Hematopoietic multipotent progenitor cell treated with erythropoietin and hydrocortisone succinate and interleukin-3 and kit ligand, for 6 days (in vitro differentiated cells): ENCODE measurements at regions not wholly inside any gene's neighbourhood (a gene's known extent, or its start where the extent isn't known, plus 50 kb on each side); places are given as distances from the start of the nearest gene placed in this dataset.
"Not testable (repeated sequence)": the region's sequence is repeated elsewhere in the genome, so short reads cannot be mapped to it uniquely, and the experiment has no call there.

ENCODE experiments used
- DNase-seq: peaks from one replicate; pipeline ENCODE4 v3.0.0-alpha.2; 2015

- no peak for DNase-seq
These were observed 422.2 kb upstream of the SGO1 start for GRCh38 chr3:20608054-20608738.

GRCh38 chr3:20604659-20605058 is 418.7 kb upstream of the SGO1 start:
- no peak for DNase-seq

GRCh38 chr3:20589275-20589674 is 403.3 kb upstream of the SGO1 start:
- no peak for DNase-seq

- DNase-seq, result no peak
These were observed 402.8 kb upstream of the SGO1 start for GRCh38 chr3:20588781-20589180.

- no peak for DNase-seq
These were observed 397.6 kb upstream of the SGO1 start for GRCh38 chr3:20583648-20584047.

GRCh38 chr3:20576228-20576627 is 390.2 kb upstream of the SGO1 start:
- no peak for DNase-seq

GRCh38 chr3:20575146-20575545 is 389.1 kb upstream of the SGO1 start:
- no peak for DNase-seq

GRCh38 chr3:20574746-20575145 is 388.7 kb upstream of the SGO1 start:
- no peak for DNase-seq

GRCh38 chr3:20573175-20573574 is 387.2 kb upstream of the SGO1 start:
- DNase-seq, result no peak

- DNase-seq, result no peak
These were observed 386.5 kb upstream of the SGO1 start for GRCh38 chr3:20572473-20572872.

GRCh38 chr3:20569310-20569709 is 383.3 kb upstream of the SGO1 start:
- no peak for DNase-seq

GRCh38 chr3:20564966-20565365 is 379.0 kb upstream of the SGO1 start:
- DNase-seq, result no peak

GRCh38 chr3:20563985-20564384 is 378.0 kb upstream of the SGO1 start:
- no peak for DNase-seq

- no peak for DNase-seq
These were observed 377.2 kb upstream of the SGO1 start for GRCh38 chr3:20563251-20563650.

GRCh38 chr3:20561166-20561565 is 375.2 kb upstream of the SGO1 start:
- no peak for DNase-seq

- DNase-seq, result not testable (repeated sequence)
These were observed 374.4 kb upstream of the SGO1 start for GRCh38 chr3:20560446-20560845.

- DNase-seq, result no peak
These were observed 372.2 kb upstream of the SGO1 start for GRCh38 chr3:20558161-20558560.

GRCh38 chr3:20556661-20557060 is 370.7 kb upstream of the SGO1 start:
- no peak for DNase-seq

GRCh38 chr3:20552605-20553275 is 366.7 kb upstream of the SGO1 start:
- no peak for DNase-seq

GRCh38 chr3:20547361-20548269 is 361.6 kb upstream of the SGO1 start:
- DNase-seq, result not testable (repeated sequence)

GRCh38 chr3:20546636-20547035 is 360.6 kb upstream of the SGO1 start:
- no peak for DNase-seq

GRCh38 chr3:20543535-20544226 is 357.7 kb upstream of the SGO1 start:
- DNase-seq, result no peak

- DNase-seq, result no peak
These were observed 354.1 kb upstream of the SGO1 start for GRCh38 chr3:20540066-20540465.
